ENCODE measurements at regions not wholly inside any gene's neighbourhood (a gene's known extent, or its start where the extent isn't known, plus 50 kb on each side); places are given as distances from the start of the nearest gene placed in this dataset.

GRCh38 chr7:13293264-13294002 is 606.0 kb downstream of the ARL4A start:
- 47% methylated on average over 2 of the region's 2 CpGs for WGBS
- Histone ChIP-seq H3K36me3 (ENCODE audit: insufficient read depth) (no peaks in the 10 kb centered on the region), H3K4me3 (ENCODE audit: low read depth, low read length) (no peak overlapping the region)

GRCh38 chr7:13307040-13307439 is 619.6 kb downstream of the ARL4A start:
- Histone ChIP-seq H3K36me3 (ENCODE audit: insufficient read depth) (no peaks in the 10 kb centered on the region), H3K27ac (ENCODE audit: low read depth) (no peak overlapping the region), H3K4me1 (ENCODE audit: insufficient read depth) (no peaks in the 10 kb centered on the region), H3K4me3 (ENCODE audit: low read depth, low read length) (no peak overlapping the region)
- no peak for DNase-seq (ENCODE audit: extremely low spot score)

More at GRCh38 chr7:13293264-13294002, 606.0 kb downstream of the ARL4A start:
- Histone ChIP-seq H3K4me1 (ENCODE audit: insufficient read depth) (no peaks in the 10 kb centered on the region), H3K27ac (ENCODE audit: low read depth) (no peak overlapping the region)
- DNase-seq (ENCODE audit: extremely low spot score) = no peak

- no peak overlapping the region for H3K4me3 ChIP-seq (ENCODE audit: low read depth, low read length)
- no peaks in the 10 kb centered on the region for H3K36me3 ChIP-seq (ENCODE audit: insufficient read depth)
- no peak overlapping the region for H3K27ac ChIP-seq (ENCODE audit: low read depth)
- no peaks in the 10 kb centered on the region for H3K4me1 ChIP-seq (ENCODE audit: insufficient read depth)
- no peak for DNase-seq (ENCODE audit: extremely low spot score)
These were observed 621.0 kb downstream of the ARL4A start for GRCh38 chr7:13308423-13308822.

GRCh38 chr7:13309535-13309934 is 622.1 kb downstream of the ARL4A start:
- Histone ChIP-seq H3K4me1 (ENCODE audit: insufficient read depth) (no peaks in the 10 kb centered on the region), H3K27ac (ENCODE audit: low read depth) (no peak overlapping the region), H3K36me3 (ENCODE audit: insufficient read depth) (no peaks in the 10 kb centered on the region), H3K4me3 (ENCODE audit: low read depth, low read length) (no peak overlapping the region)
- no peak for DNase-seq (ENCODE audit: extremely low spot score)

- 90% methylated on average over 5 of the region's 5 CpGs for WGBS
- H3K4me1 ChIP-seq (ENCODE audit: insufficient read depth) = no peaks in the 10 kb centered on the region
- DNase-seq (ENCODE audit: extremely low spot score) = no peak
- H3K36me3 ChIP-seq (ENCODE audit: insufficient read depth) = no peaks in the 10 kb centered on the region
- no peak overlapping the region for H3K27ac ChIP-seq (ENCODE audit: low read depth)
- H3K4me3 ChIP-seq (ENCODE audit: low read depth, low read length) = no peak overlapping the region
These were observed 624.9 kb downstream of the ARL4A start for GRCh38 chr7:13312307-13312706.

- H3K4me3 ChIP-seq (ENCODE audit: low read depth, low read length) = no peak overlapping the region
- H3K4me1 ChIP-seq (ENCODE audit: insufficient read depth) = no peaks in the 10 kb centered on the region
- no peaks in the 10 kb centered on the region for H3K36me3 ChIP-seq (ENCODE audit: insufficient read depth)
- H3K27ac ChIP-seq (ENCODE audit: low read depth) = no peak overlapping the region
- no peak for DNase-seq (ENCODE audit: extremely low spot score)
These were observed 632.9 kb downstream of the ARL4A start for GRCh38 chr7:13320333-13320732.

GRCh38 chr7:13321316-13321715 is 633.9 kb downstream of the ARL4A start:
- Histone ChIP-seq H3K4me3 (ENCODE audit: low read depth, low read length) (no peak overlapping the region), H3K36me3 (ENCODE audit: insufficient read depth) (no peaks in the 10 kb centered on the region), H3K27ac (ENCODE audit: low read depth) (no peak overlapping the region), H3K4me1 (ENCODE audit: insufficient read depth) (no peaks in the 10 kb centered on the region)
- WGBS = 22% methylated on average over 2 of the region's 2 CpGs
- no peak for DNase-seq (ENCODE audit: extremely low spot score)

- 40% methylated on average over 5 of the region's 5 CpGs for WGBS
- no peak overlapping the region for H3K4me3 ChIP-seq (ENCODE audit: low read depth, low read length)
- no peak for DNase-seq (ENCODE audit: extremely low spot score)
These were observed 634.7 kb downstream of the ARL4A start for GRCh38 chr7:13322126-13322525.

GRCh38 chr7:13327669-13328068 is 640.2 kb downstream of the ARL4A start:
- no peaks in the 10 kb centered on the region for H3K4me1 ChIP-seq (ENCODE audit: insufficient read depth)
- 56% methylated on average over 1 of the region's 1 CpG for WGBS
- no peak for DNase-seq (ENCODE audit: extremely low spot score)
- H3K36me3 ChIP-seq (ENCODE audit: insufficient read depth) = no peaks in the 10 kb centered on the region
- no peak overlapping the region for H3K27ac ChIP-seq (ENCODE audit: low read depth)
- no peak overlapping the region for H3K4me3 ChIP-seq (ENCODE audit: low read depth, low read length)

More at GRCh38 chr7:13322126-13322525, 634.7 kb downstream of the ARL4A start:
- no peaks in the 10 kb centered on the region for H3K36me3 ChIP-seq (ENCODE audit: insufficient read depth)
- H3K27ac ChIP-seq (ENCODE audit: low read depth) = no peak overlapping the region
- H3K4me1 ChIP-seq (ENCODE audit: insufficient read depth) = no peaks in the 10 kb centered on the region

- 43% methylated on average over 1 of the region's 1 CpG for WGBS
- Histone ChIP-seq H3K36me3 (ENCODE audit: insufficient read depth) (no peaks in the 10 kb centered on the region), H3K4me1 (ENCODE audit: insufficient read depth) (no peaks in the 10 kb centered on the region), H3K4me3 (ENCODE audit: low read depth, low read length) (no peak overlapping the region), H3K27ac (ENCODE audit: low read depth) (no peak overlapping the region)
- no peak for DNase-seq (ENCODE audit: extremely low spot score)
These were observed 645.9 kb downstream of the ARL4A start for GRCh38 chr7:13333371-13333770.

- no peak overlapping the region for H3K4me3 ChIP-seq (ENCODE audit: low read depth, low read length)
- no peaks in the 10 kb centered on the region for H3K4me1 ChIP-seq (ENCODE audit: insufficient read depth)
- no peak overlapping the region for H3K27ac ChIP-seq (ENCODE audit: low read depth)
- WGBS = 66% methylated on average over 4 of the region's 4 CpGs
- no peaks in the 10 kb centered on the region for H3K36me3 ChIP-seq (ENCODE audit: insufficient read depth)
- DNase-seq (ENCODE audit: extremely low spot score) = no peak
These were observed 648.8 kb downstream of the ARL4A start for GRCh38 chr7:13336227-13336626.

- no peaks in the 10 kb centered on the region for H3K36me3 ChIP-seq (ENCODE audit: insufficient read depth)
- H3K4me3 ChIP-seq (ENCODE audit: low read depth, low read length) = no peak overlapping the region
- WGBS = 77% methylated on average over 1 of the region's 1 CpG
- H3K27ac ChIP-seq (ENCODE audit: low read depth) = no peak overlapping the region
- no peaks in the 10 kb centered on the region for H3K4me1 ChIP-seq (ENCODE audit: insufficient read depth)
- DNase-seq (ENCODE audit: extremely low spot score) = no peak
These were observed 636.8 kb downstream of the ETV1 start for GRCh38 chr7:13352677-13353076.

- no peak for DNase-seq (ENCODE audit: extremely low spot score)
- no peaks in the 10 kb centered on the region for H3K36me3 ChIP-seq (ENCODE audit: insufficient read depth)
- 90% methylated on average over 10 of the region's 10 CpGs for WGBS
- no peak overlapping the region for H3K27ac ChIP-seq (ENCODE audit: low read depth)
- no peak overlapping the region for H3K4me3 ChIP-seq (ENCODE audit: low read depth, low read length)
- no peaks in the 10 kb centered on the region for H3K4me1 ChIP-seq (ENCODE audit: insufficient read depth)
These were observed 629.8 kb downstream of the ETV1 start for GRCh38 chr7:13359656-13360055.

- WGBS = 21% methylated on average over 1 of the region's 1 CpG
- Histone ChIP-seq H3K4me1 (ENCODE audit: insufficient read depth) (no peaks in the 10 kb centered on the region), H3K27ac (ENCODE audit: low read depth) (no peak overlapping the region), H3K36me3 (ENCODE audit: insufficient read depth) (no peaks in the 10 kb centered on the region), H3K4me3 (ENCODE audit: low read depth, low read length) (no peak overlapping the region)
- no peak for DNase-seq (ENCODE audit: extremely low spot score)
These were observed 602.7 kb downstream of the ETV1 start for GRCh38 chr7:13386741-13387140.

GRCh38 chr7:13407911-13408310 is 581.6 kb downstream of the ETV1 start:
- H3K4me3 ChIP-seq (ENCODE audit: low read depth, low read length) = no peak overlapping the region
- no peaks in the 10 kb centered on the region for H3K4me1 ChIP-seq (ENCODE audit: insufficient read depth)
- 80% methylated on average over 2 of the region's 2 CpGs for WGBS
- H3K27ac ChIP-seq (ENCODE audit: low read depth) = no peak overlapping the region
- DNase-seq (ENCODE audit: extremely low spot score) = no peak
- H3K36me3 ChIP-seq (ENCODE audit: insufficient read depth) = no peaks in the 10 kb centered on the region

Measured in urinary bladder (tissue), 3 donors.